ENCODE measurements at regions not wholly inside any gene's neighbourhood (a gene's known extent, or its start where the extent isn't known, plus 50 kb on each side); places are given as distances from the start of the nearest gene placed in this dataset.

DNA sequence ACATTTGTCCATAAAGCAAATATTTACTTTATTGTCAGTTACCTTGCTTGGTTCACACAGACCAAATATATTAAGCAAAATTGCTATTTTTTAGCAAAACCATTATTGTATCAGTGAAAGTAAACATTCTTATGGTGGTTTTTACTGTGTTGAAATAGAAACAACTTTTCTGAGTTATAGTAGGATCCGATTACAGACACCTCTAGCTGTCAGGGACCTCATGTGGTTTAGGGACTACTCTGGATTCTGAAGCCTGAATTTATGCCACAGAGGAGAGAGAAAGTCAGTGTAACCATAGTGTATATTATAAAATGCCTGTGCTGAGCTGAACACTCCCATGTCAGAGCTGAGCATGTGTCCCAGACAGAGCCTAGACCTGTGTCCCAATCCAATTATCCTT lies 287.5 kb downstream of the FLRT2 start:
- H3K27me3 ChIP-seq (ENCODE audit: control insufficient read depth in 4 of 4, insufficient read depth in 4 of 4, low read length in 3 of 4), result peaks cover 0 to 4% (median 0%) of the 10 kb centered on the region in 4 donors
- H3K4me3 ChIP-seq (ENCODE audit: low read depth in 1 of 3, low read length in 3 of 3), result no peak overlapping the region
- H3K4me1 ChIP-seq (ENCODE audit: control insufficient read depth in 4 of 4, insufficient read depth in 4 of 4, low read length in 3 of 4), result no peaks in the 10 kb centered on the region
- no peak for TF ChIP-seq YY1 (IDR thresholded peaks at IDR 0.05)
- no peak for TF ChIP-seq GABPA (IDR thresholded peaks at IDR 0.05 in 1 of 2, conservative IDR thresholded peaks at IDR 0.05 in 1 of 2)
- TF ChIP-seq, protein P1, sequence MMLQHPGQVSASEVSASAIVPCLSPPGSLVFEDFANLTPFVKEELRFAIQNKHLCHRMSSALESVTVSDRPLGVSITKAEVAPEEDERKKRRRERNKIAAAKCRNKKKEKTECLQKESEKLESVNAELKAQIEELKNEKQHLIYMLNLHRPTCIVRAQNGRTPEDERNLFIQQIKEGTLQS (IDR thresholded peaks at IDR 0.05), result no peak
- TF ChIP-seq FOXA1 (IDR thresholded peaks at IDR 0.05), result no peak
- no peak for TF ChIP-seq JUND (IDR thresholded peaks at IDR 0.05)
- no peak for TF ChIP-seq HNF4G (IDR thresholded peaks at IDR 0.05)
- TF ChIP-seq RAD21 (IDR thresholded peaks at IDR 0.05), result no peak
- TF ChIP-seq TAF1 (conservative IDR thresholded peaks at IDR 0.05), result no peak
- TF ChIP-seq, protein P2, sequence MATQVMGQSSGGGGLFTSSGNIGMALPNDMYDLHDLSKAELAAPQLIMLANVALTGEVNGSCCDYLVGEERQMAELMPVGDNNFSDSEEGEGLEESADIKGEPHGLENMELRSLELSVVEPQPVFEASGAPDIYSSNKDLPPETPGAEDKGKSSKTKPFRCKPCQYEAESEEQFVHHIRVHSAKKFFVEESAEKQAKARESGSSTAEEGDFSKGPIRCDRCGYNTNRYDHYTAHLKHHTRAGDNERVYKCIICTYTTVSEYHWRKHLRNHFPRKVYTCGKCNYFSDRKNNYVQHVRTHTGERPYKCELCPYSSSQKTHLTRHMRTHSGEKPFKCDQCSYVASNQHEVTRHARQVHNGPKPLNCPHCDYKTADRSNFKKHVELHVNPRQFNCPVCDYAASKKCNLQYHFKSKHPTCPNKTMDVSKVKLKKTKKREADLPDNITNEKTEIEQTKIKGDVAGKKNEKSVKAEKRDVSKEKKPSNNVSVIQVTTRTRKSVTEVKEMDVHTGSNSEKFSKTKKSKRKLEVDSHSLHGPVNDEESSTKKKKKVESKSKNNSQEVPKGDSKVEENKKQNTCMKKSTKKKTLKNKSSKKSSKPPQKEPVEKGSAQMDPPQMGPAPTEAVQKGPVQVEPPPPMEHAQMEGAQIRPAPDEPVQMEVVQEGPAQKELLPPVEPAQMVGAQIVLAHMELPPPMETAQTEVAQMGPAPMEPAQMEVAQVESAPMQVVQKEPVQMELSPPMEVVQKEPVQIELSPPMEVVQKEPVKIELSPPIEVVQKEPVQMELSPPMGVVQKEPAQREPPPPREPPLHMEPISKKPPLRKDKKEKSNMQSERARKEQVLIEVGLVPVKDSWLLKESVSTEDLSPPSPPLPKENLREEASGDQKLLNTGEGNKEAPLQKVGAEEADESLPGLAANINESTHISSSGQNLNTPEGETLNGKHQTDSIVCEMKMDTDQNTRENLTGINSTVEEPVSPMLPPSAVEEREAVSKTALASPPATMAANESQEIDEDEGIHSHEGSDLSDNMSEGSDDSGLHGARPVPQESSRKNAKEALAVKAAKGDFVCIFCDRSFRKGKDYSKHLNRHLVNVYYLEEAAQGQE (IDR thresholded peaks at IDR 0.05), result no peak
- no peak for TF ChIP-seq NR2F2 (IDR thresholded peaks at IDR 0.05)
- TF ChIP-seq, protein P3, sequence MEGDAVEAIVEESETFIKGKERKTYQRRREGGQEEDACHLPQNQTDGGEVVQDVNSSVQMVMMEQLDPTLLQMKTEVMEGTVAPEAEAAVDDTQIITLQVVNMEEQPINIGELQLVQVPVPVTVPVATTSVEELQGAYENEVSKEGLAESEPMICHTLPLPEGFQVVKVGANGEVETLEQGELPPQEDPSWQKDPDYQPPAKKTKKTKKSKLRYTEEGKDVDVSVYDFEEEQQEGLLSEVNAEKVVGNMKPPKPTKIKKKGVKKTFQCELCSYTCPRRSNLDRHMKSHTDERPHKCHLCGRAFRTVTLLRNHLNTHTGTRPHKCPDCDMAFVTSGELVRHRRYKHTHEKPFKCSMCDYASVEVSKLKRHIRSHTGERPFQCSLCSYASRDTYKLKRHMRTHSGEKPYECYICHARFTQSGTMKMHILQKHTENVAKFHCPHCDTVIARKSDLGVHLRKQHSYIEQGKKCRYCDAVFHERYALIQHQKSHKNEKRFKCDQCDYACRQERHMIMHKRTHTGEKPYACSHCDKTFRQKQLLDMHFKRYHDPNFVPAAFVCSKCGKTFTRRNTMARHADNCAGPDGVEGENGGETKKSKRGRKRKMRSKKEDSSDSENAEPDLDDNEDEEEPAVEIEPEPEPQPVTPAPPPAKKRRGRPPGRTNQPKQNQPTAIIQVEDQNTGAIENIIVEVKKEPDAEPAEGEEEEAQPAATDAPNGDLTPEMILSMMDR (IDR thresholded peaks at IDR 0.05; ENCODE audit: low read depth, low read length, missing input control), result no peak
- no peak for TF ChIP-seq EGR1 (IDR thresholded peaks at IDR 0.05; ENCODE audit: low read depth in 2 of 2)
- no peak for TF ChIP-seq HNF4A (conservative IDR thresholded peaks at IDR 0.05)
- no peak for TF ChIP-seq SP1 (IDR thresholded peaks at IDR 0.05)
- TF ChIP-seq, protein P4, sequence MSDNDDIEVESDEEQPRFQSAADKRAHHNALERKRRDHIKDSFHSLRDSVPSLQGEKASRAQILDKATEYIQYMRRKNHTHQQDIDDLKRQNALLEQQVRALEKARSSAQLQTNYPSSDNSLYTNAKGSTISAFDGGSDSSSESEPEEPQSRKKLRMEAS (IDR thresholded peaks at IDR 0.05), result no peak
- no peak for TF ChIP-seq FOXA2 (IDR thresholded peaks at IDR 0.05)
- no peak for TF ChIP-seq RXRA (IDR thresholded peaks at IDR 0.05)
- TF ChIP-seq, protein P5, sequence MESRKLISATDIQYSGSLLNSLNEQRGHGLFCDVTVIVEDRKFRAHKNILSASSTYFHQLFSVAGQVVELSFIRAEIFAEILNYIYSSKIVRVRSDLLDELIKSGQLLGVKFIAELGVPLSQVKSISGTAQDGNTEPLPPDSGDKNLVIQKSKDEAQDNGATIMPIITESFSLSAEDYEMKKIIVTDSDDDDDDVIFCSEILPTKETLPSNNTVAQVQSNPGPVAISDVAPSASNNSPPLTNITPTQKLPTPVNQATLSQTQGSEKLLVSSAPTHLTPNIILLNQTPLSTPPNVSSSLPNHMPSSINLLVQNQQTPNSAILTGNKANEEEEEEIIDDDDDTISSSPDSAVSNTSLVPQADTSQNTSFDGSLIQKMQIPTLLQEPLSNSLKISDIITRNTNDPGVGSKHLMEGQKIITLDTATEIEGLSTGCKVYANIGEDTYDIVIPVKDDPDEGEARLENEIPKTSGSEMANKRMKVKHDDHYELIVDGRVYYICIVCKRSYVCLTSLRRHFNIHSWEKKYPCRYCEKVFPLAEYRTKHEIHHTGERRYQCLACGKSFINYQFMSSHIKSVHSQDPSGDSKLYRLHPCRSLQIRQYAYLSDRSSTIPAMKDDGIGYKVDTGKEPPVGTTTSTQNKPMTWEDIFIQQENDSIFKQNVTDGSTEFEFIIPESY (IDR thresholded peaks at IDR 0.05), result no peak
- DNase-seq (ENCODE audit: low spot score), result no peak
- no peaks in the 10 kb centered on the region for H3K9me3 ChIP-seq (ENCODE audit: control insufficient read depth in 4 of 4, low read length in 3 of 4)
- H3K36me3 ChIP-seq (ENCODE audit: control insufficient read depth in 4 of 4, insufficient read depth in 3 of 4, low read depth in 1 of 4, low read length in 3 of 4), result no peaks in the 10 kb centered on the region
- 71% methylated on average over 1 of the region's 1 CpG for WGBS
- H3K9ac ChIP-seq (ENCODE audit: low read depth in 1 of 2, low read length in 2 of 2), result no peak overlapping the region
- H3K27ac ChIP-seq (ENCODE audit: low read depth in 1 of 2, low read length in 2 of 2), result no peak overlapping the region
